Lower leg skin (tissue), 3 donors: ENCODE measurements at regions not wholly inside any gene's neighbourhood (a gene's known extent, or its start where the extent isn't known, plus 50 kb on each side); places are given as distances from the start of the nearest gene placed in this dataset.

Experiments used
- CTCF ChIP-seq, 3 donors: fragments of 450-650 bp; IDR thresholded peaks; one replicate each; pipeline ENCODE4 v1.5.1; 2016; ENCODE audit warnings: antibody characterized with exemption in 3 of 3, mild to moderate bottlenecking in 3 of 3, moderate library complexity in 2 of 3
- POLR2A ChIP-seq, 2 donors: fragments of 450-650 bp; IDR thresholded peaks; one replicate each; pipeline ENCODE4 v1.6.1; 2016 to 2017; ENCODE audit warnings: antibody characterized with exemption in 2 of 2, mild to moderate bottlenecking in 1 of 2, moderate library complexity in 1 of 2

GRCh38 chr18:34280653-34281052 is 55.9 kb upstream of the NOL4 start:
- TF ChIP-seq CTCF (IDR thresholded peaks at IDR 0.05) (no peak), POLR2A (IDR thresholded peaks at IDR 0.05) (no peak)
